MCF 10A (cell line): ENCODE measurements at regions not wholly inside any gene's neighbourhood (a gene's known extent, or its start where the extent isn't known, plus 50 kb on each side); places are given as distances from the start of the nearest gene placed in this dataset.

Source experiments
- BruUV-seq: library from RNA; stranded (reverse); fragments of 400-500 nt; replicated peaks from 2 replicates; lab custom pipeline; 2021; lab: Mats Ljungman, UMichigan
- CTCF ChIA-PET: fragments of 300-600 bp; sonication (Branson Sonifier 250); formaldehyde crosslinking; extraction: SDS; loops from one replicate; lab custom pipeline; 2021; ENCODE audit warnings: antibody characterized with exemption, inconsistent platforms; lab: Yijun Ruan, JAX
- POLR2A ChIA-PET: fragments of 300-600, 350-650 bp; sonication (Branson Sonifier 250); formaldehyde crosslinking; extraction: SDS; loops from one replicate; lab custom pipeline; 2020; ENCODE audit warnings: antibody characterized with exemption, inconsistent platforms; lab: Yijun Ruan, JAX
- DNase-seq: peaks from one replicate; pipeline ENCODE4 v3.0.0-alpha.2; 2018; ENCODE audit not compliant: unreplicated experiment
- H3K27ac Mint-ChIP-seq: one replicate; pipeline ENCODE4 v1.8.0; 2022; ENCODE audit warnings: mild to moderate bottlenecking, low read depth, mixed read lengths; ENCODE audit not compliant: unreplicated experiment
- H3K27me3 Mint-ChIP-seq: one replicate; pipeline ENCODE4 v1.8.0; 2022; ENCODE audit warnings: mixed read lengths; ENCODE audit not compliant: insufficient read depth, unreplicated experiment
- H3K36me3 Mint-ChIP-seq: one replicate; pipeline ENCODE4 v1.8.0; 2022; ENCODE audit warnings: mild to moderate bottlenecking, moderate library complexity, mixed read lengths; ENCODE audit not compliant: insufficient read depth, unreplicated experiment
- H3K4me1 Mint-ChIP-seq: one replicate; pipeline ENCODE4 v1.8.0; 2022; ENCODE audit warnings: mixed read lengths; ENCODE audit not compliant: insufficient read depth, unreplicated experiment
- H3K4me3 Mint-ChIP-seq: one replicate; pipeline ENCODE4 v1.8.0; 2022; ENCODE audit warnings: mild to moderate bottlenecking, moderate library complexity, mixed read lengths; ENCODE audit not compliant: unreplicated experiment
- H3K9me3 Mint-ChIP-seq: one replicate; pipeline ENCODE4 v1.8.0; 2022; ENCODE audit warnings: mixed read lengths; ENCODE audit not compliant: unreplicated experiment
- CTCF ChIP-seq: fragments of 200-600 bp; IDR thresholded peaks from one replicate; pipeline ENCODE4 v1.8.0; 2022; ENCODE audit warnings: antibody characterized with exemption, mild to moderate bottlenecking; ENCODE audit not compliant: unreplicated experiment
- intact Hi-C: fragments of 100-400 bp; cut with micrococcal nuclease; formaldehyde crosslinking; loops from 2 replicates; pipeline ENCODE4 v1.14.1; 2022

GRCh38 chr20:57928181-57928967, 218.6 kb upstream of the PMEPA1 start:
- peaks cover 57% of the 10 kb centered on the region for H3K27me3 Mint-ChIP-seq
- DNase-seq = no peak
- BruUV-seq = no TSS peak
- H3K27ac Mint-ChIP-seq = no peak overlapping the region
- no peaks in the 10 kb centered on the region for H3K36me3 Mint-ChIP-seq
- ChIA-PET CTCF (interaction anchor here (0.7 kb wide), 1 partner anchor 283 kb away, joined by 4 read pairs; no protein-coding TSS in a partner anchor), POLR2A (no interaction called here)
- H3K4me3 Mint-ChIP-seq = no peak overlapping the region
- H3K9me3 Mint-ChIP-seq = peaks cover 15% of the 10 kb centered on the region
- no peak for TF ChIP-seq CTCF
- H3K4me1 Mint-ChIP-seq = no peaks in the 10 kb centered on the region
- intact Hi-C loops = no loop called here

DNA sequence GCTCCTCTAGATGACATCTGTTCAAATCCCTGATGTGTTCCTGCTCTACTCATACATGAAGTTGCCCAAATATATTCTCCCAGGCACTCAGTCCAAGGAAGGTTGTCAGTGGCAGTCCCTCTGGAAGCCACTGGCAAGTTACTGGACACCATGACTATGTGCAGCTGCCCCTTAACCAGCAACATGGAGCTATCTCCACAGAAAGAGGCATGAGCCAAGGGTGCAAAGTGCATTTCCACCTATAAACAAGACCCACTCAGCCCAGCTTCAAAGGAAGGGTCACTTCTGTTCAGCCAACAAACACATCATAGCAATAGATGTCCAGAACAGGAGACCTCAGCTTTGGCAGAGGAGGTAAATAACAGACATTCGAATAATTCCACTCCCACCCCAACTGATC, 217.6 kb upstream of the PMEPA1 start:
- Mint-ChIP-seq H3K4me1 (no peaks in the 10 kb centered on the region), H3K9me3 (peaks cover 15% of the 10 kb centered on the region), H3K36me3 (no peaks in the 10 kb centered on the region), H3K4me3 (no peak overlapping the region), H3K27ac (no peak overlapping the region), H3K27me3 (peaks cover 57% of the 10 kb centered on the region)
- CTCF ChIA-PET = interaction anchor here (0.7 kb wide), 1 partner anchor 284 kb away, joined by 4 read pairs; no protein-coding TSS in a partner anchor
- POLR2A ChIA-PET = interaction anchor here (0.6 kb wide), 1 partner anchor 85 kb away, joined by 3 read pairs; no protein-coding TSS in a partner anchor
- BruUV-seq = no TSS peak
- no peak for TF ChIP-seq CTCF
- DNase-seq = no peak
- intact Hi-C loops = no loop called here

DNA sequence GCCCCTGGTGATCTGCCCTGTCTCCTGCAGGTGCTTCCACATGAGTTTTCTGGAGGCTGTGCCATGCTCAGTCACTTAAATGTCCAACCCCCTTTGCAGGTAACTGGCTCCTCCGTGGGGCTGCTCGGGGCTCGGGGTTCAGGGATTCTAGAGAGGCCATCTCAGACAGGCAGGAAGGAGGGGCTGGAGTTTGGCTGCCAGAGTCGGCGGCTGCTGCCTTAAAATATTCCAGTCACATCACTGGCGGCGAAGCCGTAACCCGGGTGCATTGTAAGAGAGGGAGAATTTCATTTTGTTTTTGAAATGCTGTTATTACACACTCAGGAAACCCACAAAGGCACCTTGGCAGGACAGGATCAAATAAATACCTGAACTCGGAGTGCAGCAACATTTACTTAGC, 212.9 kb upstream of the PMEPA1 start:
- Mint-ChIP-seq H3K4me1 (no peaks in the 10 kb centered on the region), H3K27ac (no peak overlapping the region), H3K27me3 (peaks cover 53% of the 10 kb centered on the region), H3K4me3 (no peak overlapping the region), H3K9me3 (peaks cover 21% of the 10 kb centered on the region), H3K36me3 (no peaks in the 10 kb centered on the region)
- DNase-seq = no peak
- CTCF ChIA-PET = no interaction called here
- POLR2A ChIA-PET = no interaction called here
- TF ChIP-seq CTCF = no peak
- intact Hi-C loops = no loop called here
- no TSS peak for BruUV-seq

DNA sequence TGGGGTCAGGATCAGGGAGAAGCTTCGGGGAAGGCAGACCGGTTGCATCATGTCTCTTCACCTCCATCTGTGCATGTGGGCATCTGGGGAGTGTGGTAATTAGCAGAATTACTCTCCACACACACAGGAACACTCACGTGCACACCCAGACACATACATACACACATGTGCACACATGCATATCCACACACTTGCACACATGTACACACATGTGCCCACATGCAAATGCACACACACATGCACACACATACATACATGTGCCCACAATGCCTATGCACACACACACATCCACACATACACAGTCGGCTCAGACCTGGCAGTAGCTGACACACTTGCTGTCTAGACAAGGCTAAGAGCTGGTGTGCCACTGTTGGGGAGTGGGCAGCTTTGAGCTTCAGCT, 212.3 kb upstream of the PMEPA1 start:
- H3K4me3 Mint-ChIP-seq = no peak overlapping the region
- ChIA-PET CTCF (no interaction called here), POLR2A (no interaction called here)
- no peaks in the 10 kb centered on the region for H3K36me3 Mint-ChIP-seq
- TF ChIP-seq CTCF = no peak
- H3K27me3 Mint-ChIP-seq = peaks cover 53% of the 10 kb centered on the region
- intact Hi-C loops = no loop called here
- H3K4me1 Mint-ChIP-seq = no peaks in the 10 kb centered on the region
- no peak overlapping the region for H3K27ac Mint-ChIP-seq
- DNase-seq = no peak
- no TSS peak for BruUV-seq
- H3K9me3 Mint-ChIP-seq = peaks cover 21% of the 10 kb centered on the region
